HG03103 (cell line): ENCODE measurements at regions not wholly inside any gene's neighbourhood (a gene's known extent, or its start where the extent isn't known, plus 50 kb on each side); places are given as distances from the start of the nearest gene placed in this dataset.

Experiments
- ATAC-seq: cut with Tn5 transposase; IDR thresholded peaks from one replicate; pipeline ENCODE4 v1.9.1; 2021; ENCODE audit warnings: low read depth; ENCODE audit not compliant: unreplicated experiment

GRCh38 chr15:61798631-61799030 is 261.6 kb downstream of the VPS13C start:
- ATAC-seq = no peak

- ATAC-seq = no peak
These were observed 264.2 kb downstream of the VPS13C start for GRCh38 chr15:61796056-61796455.

DNA sequence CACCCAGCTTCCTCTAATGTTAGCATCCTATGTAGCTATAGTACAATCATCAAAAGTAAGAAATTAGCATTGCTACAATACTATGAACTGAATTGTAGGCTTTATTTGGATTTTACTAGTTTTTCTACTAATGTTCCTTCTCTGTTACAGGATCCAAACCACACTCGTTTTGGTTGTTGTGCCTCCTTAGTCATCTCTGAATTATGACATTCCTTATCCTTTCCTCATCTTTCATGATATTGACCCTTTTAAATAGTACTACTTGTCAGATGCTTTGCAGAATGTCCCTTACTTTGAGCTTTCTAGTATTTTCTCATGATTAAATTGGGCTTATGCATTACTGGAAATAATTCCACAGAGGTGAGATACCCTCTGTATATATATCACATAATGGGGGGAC is 265.4 kb downstream of the VPS13C start:
- ATAC-seq = no peak

- no peak for ATAC-seq
These were observed 266.0 kb downstream of the VPS13C start for GRCh38 chr15:61794276-61794675.

DNA sequence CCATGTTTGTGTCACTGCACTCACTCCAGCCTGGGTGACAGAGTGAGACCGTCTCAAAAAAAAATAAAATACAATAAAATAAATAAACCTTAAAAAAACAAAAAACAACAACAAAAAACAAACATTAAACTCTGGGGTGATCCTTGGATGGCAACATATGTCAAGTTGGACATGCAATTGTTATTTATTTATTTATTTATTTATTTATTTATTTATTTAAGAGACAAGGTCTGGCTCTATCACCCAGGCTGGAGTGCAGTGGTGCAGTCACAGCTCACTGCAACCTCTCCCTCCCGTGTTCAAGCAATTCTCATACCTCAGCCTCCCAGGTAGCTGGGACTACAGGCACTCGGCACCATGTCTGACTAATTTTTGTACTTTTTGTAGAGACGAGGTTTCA is 275.5 kb downstream of the VPS13C start:
- ATAC-seq = no peak

GRCh38 chr15:61780278-61780980 is 279.8 kb downstream of the VPS13C start:
- no peak for ATAC-seq

GRCh38 chr15:61777689-61778088 is 282.6 kb downstream of the VPS13C start:
- no peak for ATAC-seq

- no peak for ATAC-seq
These were observed 290.7 kb downstream of the VPS13C start for GRCh38 chr15:61769557-61769956.

DNA sequence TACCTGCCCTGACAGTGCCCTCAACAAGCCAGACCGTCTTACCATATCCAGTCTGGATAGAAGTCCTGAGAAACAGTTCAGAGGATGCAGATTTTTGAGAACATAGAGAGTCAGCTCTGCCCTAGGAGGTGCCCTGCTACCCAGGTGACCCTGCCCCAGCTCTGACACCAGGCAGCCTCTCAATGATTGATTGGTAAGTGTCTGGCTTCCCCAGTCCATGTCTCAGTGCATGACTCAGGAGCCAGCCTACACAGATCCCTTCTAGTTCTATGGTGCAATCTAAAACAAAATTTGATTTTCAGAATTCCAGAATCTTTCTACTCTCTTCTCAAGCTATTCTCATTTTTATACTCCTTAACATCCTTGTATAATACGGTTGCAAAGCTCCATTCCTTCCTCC is 292.1 kb downstream of the VPS13C start:
- no peak for ATAC-seq

DNA sequence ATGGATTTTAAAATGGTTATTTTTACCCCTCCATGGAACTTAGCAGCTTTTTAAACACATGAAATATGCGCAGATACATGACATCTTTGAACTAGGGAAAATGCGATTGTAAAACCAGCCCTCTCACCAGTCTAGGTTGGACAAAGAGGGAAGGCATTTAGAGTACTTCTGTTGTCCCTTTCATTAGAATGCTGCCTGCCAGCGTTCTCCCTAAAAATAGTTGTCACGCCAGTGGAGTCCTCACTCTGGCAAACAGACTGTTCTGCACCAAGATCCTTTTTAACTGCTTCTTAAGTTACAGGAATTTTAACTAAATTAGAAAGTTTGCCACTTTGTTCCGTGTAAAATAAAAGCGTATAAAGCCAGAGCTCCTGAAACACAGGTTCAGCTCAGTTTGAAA is 295.3 kb downstream of the VPS13C start:
- no peak for ATAC-seq

DNA sequence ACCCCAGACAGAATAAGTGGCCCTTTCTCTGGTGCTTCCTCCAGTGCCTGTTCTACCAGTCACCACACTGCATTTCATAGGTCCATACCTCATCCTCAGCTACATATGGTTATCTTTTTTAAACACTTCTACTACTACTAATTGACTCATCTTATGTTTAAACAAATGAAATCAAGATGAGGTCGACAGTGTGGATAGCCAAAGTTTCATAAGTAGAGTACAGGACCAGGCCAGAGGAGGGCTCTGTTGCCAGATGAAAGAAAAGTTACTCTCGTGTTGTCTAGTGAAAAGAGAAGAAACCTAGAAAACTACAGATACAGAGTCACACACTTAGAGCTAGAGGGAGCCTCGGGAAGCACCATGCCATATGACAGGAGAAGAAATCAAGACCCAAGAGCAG is 296.1 kb downstream of the VPS13C start:
- ATAC-seq = no peak

DNA sequence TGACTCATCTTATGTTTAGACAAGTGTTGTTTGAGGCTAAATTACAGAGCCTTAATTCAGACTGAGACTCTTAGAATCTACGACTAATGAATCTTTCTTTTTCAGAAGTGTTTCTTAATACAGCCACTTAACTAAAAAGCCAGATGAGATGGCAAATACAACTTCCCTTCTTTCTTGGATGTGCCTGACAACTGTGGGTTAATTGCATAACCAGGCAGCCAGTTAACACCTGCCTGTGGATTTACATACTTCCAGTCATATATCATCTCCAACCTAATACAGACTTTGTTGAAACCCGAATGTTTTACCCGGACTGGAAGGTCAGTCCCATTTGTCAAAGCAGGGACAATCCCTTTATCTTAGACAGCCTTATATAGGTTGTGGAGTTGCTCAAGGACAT is 297.6 kb downstream of the VPS13C start:
- no peak for ATAC-seq

GRCh38 chr15:61759639-61760038 is 300.6 kb downstream of the VPS13C start:
- no peak for ATAC-seq

GRCh38 chr15:61756071-61756820 is 304.0 kb downstream of the VPS13C start:
- ATAC-seq = no peak

DNA sequence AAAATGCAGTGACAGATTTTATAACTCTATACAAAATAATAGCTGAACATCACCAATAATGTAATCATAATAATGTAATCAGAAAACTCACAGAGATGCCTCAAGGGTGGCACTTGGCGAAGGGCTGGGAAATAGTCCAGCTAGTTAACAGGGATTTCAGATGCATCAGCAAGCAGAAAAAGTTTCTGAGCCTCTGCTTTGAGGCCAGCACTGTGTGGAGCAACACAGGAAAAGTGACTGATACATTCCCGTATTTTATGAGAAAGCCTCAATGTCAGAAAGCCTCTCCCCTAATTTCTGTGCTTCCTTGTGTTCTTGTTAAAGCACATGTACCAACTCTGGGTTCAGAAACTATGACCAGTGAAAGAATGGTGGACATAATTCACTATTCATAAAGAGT is 304.8 kb downstream of the VPS13C start:
- ATAC-seq = no peak

GRCh38 chr15:61753018-61753710 is 307.1 kb downstream of the VPS13C start:
- ATAC-seq = no peak

DNA sequence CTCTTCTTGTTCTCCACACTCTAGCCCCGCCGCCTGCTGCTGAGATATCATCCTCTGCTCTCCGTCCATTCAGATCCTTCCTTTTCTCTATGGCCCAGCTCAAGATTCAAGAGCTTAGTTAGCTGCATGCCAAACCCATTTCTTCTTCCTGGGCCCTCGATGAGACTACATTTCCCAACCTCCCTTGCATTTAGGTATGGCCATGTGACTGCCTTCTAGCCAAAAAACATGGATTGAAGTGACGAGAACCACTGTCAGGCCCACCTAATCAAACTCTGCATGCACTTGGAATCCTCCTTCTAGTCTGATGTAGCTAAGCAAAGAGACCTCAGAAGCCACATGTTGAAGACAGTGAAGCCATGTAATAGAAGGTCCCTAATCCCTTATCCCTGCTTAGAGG is 308.2 kb downstream of the VPS13C start:
- no peak for ATAC-seq

DNA sequence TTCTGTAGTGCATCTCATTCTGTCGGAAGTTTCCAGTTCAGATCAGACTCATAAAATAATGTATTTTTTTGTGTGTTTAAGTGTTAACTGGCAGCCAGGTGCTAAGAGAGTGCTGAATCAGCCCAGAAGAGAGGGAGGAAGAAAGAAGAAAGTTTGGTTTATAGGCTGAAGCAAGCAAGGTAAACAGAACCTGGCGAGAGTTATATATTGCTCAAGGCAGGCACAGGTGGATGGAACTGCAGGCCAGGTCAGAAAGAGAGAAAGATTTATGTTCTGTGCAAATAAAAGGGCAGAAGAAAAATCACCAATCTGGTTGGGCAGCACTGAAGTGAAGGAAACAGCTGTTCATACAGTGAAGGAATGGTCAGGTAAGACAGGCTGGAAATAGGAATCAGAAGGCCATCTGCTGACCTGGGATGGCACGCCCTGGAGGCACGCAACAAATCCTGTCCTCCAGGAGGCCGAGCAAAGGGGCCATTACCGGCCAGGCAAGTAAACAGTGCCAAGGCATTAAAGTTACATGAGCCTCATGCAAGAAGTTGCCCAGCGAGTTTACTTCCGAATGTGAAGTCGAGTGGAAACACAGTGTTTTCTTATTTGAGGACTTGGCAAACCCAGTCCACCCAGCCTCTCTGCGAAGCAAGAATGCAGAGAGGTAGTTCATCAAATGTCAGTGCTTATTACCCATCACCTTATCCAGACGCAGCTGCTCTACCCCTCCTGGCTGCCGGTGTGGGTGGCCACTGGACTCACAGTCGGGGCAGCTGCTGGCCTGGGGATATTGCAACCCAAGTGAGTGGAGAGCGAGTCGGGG is 309.8 kb downstream of the VPS13C start:
- ATAC-seq = no peak

- ATAC-seq = no peak
These were observed 311.1 kb downstream of the VPS13C start for GRCh38 chr15:61749169-61749568.

DNA sequence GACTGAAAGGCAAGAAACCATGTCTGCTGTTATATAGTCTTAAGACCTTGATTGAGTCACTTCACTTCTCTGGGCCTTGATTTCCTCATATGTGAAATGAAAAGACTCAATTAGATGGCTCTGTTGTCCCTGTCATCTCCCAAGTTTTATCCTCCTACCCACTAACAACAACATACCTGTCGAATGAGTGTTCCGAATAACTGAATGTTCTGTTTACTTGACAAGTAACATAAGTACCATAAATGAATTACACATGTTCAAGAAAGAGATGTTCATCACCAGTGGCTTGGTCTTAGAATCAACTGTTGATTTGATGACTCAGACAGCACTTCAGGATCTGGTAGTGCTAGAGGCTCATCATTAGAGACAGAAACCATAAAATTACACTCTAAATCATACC is 311.7 kb downstream of the VPS13C start:
- no peak for ATAC-seq

DNA sequence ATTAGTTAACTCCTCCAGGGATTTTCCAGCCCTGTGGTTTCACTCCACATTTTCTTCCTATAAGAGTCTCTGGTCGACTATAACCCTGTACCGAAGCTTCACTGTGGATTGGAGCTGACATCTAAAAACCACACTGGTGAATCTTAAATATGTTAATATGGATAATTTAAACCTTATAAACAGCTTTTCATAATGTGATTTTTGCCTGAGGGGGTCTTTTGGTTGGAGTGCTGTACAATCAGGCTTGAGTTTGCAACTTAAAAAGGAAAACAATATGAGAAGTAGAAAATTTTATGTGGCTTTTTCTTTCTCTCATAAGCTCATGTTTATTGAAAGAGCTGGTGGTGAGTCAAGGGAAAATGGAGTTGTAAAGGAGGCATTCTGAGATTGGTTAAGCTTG is 313.7 kb downstream of the VPS13C start:
- ATAC-seq = no peak
